Activated CD4-positive, CD25-positive, alpha-beta regulatory T cell treated with anti-CD3 and anti-CD28 coated beads, Interleukin-2, amount 50 U/mL, for 24 hours (primary cell): ENCODE measurements at regions not wholly inside any gene's neighbourhood (a gene's known extent, or its start where the extent isn't known, plus 50 kb on each side); places are given as distances from the start of the nearest gene placed in this dataset.

ENCODE experiments used
- ATAC-seq, 2 donors: fragments of 150-1000 bp; cut with Tn5 transposase; one replicate each; pipeline ENCODE4 v1.10.0; 2021; ENCODE audit warnings: mild to moderate bottlenecking in 1 of 2, moderate library complexity in 1 of 2

GRCh38 chr4:165612936-165613335 lies 234.1 kb downstream of the CPE start:
- peak; percentile 25 to 38 for ATAC-seq

DNA sequence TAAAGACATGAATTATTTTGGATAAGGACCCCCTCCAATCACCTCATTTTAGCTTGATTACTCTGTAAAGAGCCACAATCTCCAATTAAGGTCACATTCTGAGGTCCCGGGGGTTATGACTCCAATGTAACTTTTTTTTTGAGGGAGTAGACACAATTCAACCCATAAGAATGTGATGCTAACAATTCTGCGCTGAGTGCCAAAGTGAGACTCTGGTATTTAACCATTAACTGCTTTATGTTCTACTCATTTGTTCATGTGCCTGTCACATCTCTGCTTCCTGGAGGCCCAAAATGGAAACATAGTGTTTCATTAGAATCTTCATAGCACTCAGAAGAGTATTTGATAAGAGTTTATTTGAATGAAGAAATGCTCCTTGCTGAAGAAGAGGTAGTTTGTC lies 234.8 kb downstream of the CPE start:
- ATAC-seq = no peak

- ATAC-seq = no peak
These were observed 242.1 kb downstream of the CPE start for GRCh38 chr4:165620913-165621312.

GRCh38 chr4:165621983-165622382 lies 243.2 kb downstream of the CPE start:
- ATAC-seq = no peak

- no peak for ATAC-seq
These were observed 246.5 kb downstream of the CPE start for GRCh38 chr4:165625281-165625680.

- ATAC-seq = no peak
These were observed 246.7 kb upstream of the TLL1 start for GRCh38 chr4:165626316-165626715.

DNA sequence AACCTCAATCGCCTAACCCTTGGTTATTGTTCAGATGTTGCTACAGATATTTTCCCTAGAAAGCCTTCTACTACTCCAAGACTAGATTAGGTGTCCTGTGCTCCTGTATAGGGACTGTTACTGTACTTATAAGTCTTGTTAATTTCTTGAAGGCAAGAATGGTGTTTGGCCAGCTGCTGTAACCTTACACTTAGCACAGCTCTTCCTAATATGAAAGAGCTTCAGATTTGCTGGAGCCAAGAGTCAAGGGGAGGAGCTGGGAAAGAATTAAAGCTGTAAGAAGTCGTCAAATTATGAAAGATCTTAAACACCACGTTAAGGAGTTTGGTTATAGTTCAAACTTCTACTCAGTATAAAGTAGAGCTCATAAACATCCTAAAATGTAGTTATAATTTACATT lies 245.9 kb upstream of the TLL1 start:
- ATAC-seq = no peak

DNA sequence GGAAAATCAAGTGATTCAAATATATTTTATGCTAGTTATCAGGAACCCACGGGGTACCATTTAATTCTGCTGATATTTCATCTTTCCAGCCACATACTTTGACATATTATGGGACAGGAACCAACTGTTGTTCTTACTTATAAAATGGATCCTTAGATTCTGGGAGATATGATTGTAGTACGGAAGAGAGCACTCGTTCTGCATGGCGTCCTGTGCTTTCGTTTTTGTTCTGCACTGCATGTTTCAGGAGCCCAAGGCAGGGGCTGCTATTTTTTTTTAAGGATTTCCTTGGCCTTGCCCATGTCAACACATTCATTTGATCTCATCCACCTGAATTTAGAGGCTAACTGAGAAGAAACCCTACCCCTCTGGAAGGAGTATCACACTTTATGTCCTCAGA lies 245.5 kb upstream of the TLL1 start:
- ATAC-seq = no peak

- no peak for ATAC-seq
These were observed 244.5 kb upstream of the TLL1 start for GRCh38 chr4:165628572-165628971.

DNA sequence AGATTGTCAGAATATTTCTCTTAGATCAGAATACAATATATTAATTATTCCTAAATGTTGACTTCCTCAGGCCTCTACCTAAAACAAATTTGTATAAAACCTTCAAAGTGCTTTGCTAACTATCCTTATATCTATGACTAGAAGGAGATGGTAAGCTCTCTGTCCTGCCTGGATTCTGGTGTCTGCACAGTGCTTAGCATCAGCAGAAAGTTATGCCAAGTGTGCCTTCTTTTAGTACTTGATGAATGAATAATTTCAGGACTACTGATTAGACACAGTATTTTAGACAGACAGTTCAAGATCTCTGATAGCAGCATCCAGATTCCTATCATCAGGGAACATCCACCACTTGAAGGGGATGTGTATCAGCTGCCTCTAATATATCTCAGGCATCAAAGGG lies 242.4 kb upstream of the TLL1 start:
- no peak for ATAC-seq

DNA sequence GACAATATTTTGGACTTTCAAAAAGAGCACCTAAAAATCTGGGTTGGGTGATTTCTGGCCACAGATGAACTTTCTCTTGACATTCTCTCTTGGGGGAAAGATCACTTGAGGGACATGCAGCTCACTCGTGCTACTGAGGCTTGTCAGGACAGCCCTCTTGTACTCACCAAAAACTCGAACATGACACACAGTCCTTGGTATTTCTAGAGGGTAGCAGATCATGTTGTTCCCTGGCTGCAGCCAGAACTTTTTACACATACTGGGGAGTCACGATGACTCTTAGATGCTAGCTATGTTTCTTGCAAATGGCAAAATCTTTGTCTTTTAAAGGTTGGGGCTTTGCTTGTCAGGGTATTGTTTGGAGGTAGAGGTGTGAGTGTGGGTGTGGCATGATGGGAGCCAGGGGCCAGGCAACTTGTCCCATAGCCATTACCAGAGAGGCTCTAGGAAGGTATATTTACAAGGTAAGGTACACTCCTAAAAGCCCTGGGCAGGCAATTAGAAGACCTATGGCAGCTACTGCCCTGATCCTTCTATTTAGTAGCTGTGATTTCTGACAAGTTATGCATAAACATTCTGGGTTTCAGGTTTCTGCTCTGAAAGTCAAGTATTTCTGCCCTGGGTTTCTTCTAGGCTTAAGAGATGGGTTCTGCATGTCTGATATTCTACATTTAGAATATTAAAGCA lies 241.7 kb upstream of the TLL1 start:
- ATAC-seq = no peak

DNA sequence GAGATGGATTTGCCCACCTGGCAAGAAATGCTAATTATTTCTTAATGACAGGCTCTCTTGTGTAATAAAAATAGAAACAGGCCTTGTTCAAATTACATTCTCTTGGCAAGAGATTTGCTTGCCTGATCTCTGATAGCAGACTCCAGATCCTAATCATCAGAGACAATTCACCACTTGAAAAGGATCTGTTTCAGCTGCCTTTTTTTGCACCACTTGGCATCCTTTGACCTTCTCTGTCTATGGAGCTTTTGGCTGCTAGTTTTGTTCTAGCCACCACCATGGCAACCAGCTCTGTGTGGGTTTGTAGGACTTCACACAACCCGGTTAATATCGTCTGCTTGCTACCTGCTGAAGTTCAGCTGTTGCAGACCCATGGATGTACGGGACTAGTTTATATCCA lies 241.1 kb upstream of the TLL1 start:
- ATAC-seq = no peak

DNA sequence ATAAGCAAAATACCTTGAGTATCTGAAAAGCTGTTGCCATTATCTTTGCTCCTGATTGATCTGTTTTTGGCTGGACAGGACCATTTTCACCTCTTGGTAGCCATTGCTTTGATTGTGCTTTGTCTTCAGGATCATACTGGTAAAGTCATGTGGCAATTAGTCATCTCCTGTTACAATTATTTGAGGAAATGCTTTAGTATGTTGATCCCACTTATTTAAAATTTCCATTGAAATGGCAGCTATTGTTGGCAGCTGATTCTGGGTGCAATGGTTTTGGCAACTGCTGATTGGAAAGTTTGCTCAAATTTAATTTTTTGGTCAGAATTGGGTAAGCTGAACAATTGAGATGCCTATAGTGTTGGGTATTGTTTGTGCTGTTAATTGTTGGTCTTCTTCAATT lies 238.3 kb upstream of the TLL1 start:
- ATAC-seq = no peak

GRCh38 chr4:165635381-165635780 lies 237.7 kb upstream of the TLL1 start:
- no peak for ATAC-seq

- ATAC-seq = no peak
These were observed 237.1 kb upstream of the TLL1 start for GRCh38 chr4:165635951-165636350.

GRCh38 chr4:165651901-165652300 lies 221.1 kb upstream of the TLL1 start:
- ATAC-seq = no peak

- no peak for ATAC-seq
These were observed 218.5 kb upstream of the TLL1 start for GRCh38 chr4:165654556-165654955.

DNA sequence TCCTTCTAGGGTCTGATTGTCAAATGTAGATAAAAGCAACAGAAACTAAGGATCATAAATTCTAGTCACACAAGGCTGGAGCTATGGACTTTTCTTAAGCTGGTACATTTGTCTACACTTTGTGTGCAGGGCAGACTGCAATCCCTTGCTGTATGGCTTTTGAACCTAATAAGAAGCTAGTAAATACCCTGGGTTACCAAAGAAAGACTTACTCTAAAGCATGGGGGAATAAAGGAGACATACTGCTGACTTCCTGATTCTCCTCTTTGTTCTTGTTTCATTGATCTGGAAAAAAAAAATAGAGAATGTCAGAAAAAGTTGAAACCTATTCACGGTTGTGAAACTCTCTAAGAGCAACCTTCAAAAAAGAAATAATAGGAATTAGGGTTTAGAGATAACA lies 216.6 kb upstream of the TLL1 start:
- ATAC-seq = no peak

DNA sequence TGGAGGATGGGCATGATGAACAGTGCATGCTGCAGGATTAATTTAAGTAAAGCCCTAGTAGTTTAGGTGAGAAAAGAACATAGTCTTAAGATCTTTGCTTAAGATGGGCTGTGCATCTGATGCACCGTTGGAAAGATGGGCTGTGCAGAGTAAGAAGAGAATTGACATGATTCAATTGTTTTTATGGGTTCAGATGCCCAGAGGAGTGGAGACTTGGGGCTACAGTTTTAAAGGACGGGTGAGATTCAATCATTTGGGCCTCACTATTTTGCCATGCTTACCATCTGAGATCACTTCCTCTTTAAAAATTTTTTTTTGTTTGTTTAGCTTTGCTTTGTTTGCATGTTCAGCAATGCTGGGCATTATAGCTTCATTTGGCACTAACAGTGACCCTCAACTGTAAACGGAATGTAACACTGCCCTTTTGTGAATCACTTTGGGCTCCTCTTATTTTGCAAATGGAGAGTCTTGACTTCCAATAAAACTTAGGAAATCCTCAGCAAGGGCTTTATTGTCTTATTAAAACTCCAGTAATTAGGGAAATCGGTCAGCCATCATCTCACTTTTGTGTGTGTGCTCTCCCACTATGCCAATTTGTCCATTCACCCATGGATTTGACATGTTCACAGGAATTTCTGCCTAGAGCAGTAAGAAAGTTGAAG lies 216.1 kb upstream of the TLL1 start:
- ATAC-seq = no peak

- no peak for ATAC-seq
These were observed 210.7 kb upstream of the TLL1 start for GRCh38 chr4:165662341-165662740.

GRCh38 chr4:165663411-165663810 lies 209.6 kb upstream of the TLL1 start:
- ATAC-seq = no peak

DNA sequence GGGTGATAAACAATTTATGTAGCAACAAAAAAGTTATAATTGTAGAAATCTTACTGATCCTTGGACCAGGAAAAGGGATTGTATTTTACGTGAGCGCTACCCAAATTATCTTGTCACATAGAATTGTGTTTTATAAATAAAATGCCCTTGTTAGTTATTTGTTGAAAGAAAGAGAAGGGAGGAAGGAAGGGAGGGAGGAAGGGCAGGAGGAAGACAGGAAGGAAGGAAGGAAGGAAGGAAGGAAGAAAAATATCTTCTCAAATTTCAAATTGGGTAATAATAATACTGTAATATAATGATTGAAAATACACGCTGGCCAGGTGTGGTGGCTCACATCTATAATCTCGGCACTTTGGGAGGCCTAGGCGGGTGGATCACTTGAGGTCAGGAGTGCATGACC lies 206.2 kb upstream of the TLL1 start:
- no peak for ATAC-seq

DNA sequence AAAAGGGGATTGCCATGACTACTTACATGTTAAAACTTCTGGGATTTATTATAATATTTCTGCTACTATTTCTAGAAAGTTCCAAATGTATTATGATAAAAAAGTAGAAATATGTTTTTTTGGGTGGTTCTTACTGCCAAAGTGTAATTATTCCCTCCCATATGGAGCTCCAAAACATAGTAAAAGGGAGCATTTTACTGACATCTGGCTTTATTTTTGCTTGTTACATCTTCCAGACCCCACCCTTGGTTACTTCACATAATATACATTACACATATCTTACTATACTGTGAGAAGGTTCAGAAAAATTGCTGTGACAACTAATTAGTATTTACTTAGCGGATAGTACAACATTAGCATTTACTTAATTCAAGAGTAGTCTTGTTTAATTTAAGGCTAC lies 205.1 kb upstream of the TLL1 start:
- ATAC-seq = no peak

GRCh38 chr4:165668694-165669093 lies 204.3 kb upstream of the TLL1 start:
- no peak for ATAC-seq

DNA sequence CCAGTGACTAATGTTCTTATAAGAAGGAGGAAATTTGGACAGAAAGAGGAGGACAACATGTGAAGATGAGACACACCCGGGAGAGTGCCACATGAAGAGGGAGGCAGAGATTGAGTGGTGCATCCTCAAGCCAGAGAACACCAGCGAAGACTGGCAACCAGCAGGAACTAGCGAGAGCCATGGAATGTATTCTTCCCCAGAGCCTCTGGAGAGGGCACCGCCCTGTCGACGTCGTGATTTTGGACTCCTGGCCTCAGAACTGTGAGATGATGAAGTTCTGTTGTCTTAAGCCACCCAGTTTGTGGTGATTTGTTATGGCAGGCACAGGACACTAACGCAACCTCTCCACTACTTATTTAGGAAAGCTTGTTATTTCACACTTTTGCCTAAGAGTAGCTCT lies 196.0 kb upstream of the TLL1 start:
- no peak for ATAC-seq
